AG10803 (cell line): ENCODE measurements at regions not wholly inside any gene's neighbourhood (a gene's known extent, or its start where the extent isn't known, plus 50 kb on each side); places are given as distances from the start of the nearest gene placed in this dataset.

Source experiments
- DNase-seq: peaks from one replicate; pipeline ENCODE4 v3.0.0; 2010; ENCODE audit warnings: low read depth
- H3K4me3 ChIP-seq: 2 replicates; pipeline ENCODE4 v1.5.1; 2011; ENCODE audit warnings: mild to moderate bottlenecking, low read length, control low read depth
- CTCF ChIP-seq: conservative IDR thresholded peaks from 2 replicates; pipeline ENCODE4 v1.5.1; 2011; ENCODE audit warnings: mild to moderate bottlenecking, low read length, control low read depth, inconsistent platforms

GRCh38 chr1:218946147-218946546 lies 227.5 kb upstream of the LYPLAL1 start:
- H3K4me3 ChIP-seq = no peak overlapping the region
- no peak for DNase-seq
- no peak for TF ChIP-seq CTCF

GRCh38 chr1:218948446-218948845 lies 225.2 kb upstream of the LYPLAL1 start:
- no peak overlapping the region for H3K4me3 ChIP-seq
- TF ChIP-seq CTCF = no peak
- DNase-seq = no peak

GRCh38 chr1:218953386-218953785 lies 220.3 kb upstream of the LYPLAL1 start:
- TF ChIP-seq CTCF = no peak
- no peak for DNase-seq
- H3K4me3 ChIP-seq = no peak overlapping the region

GRCh38 chr1:218957971-218958370 lies 215.7 kb upstream of the LYPLAL1 start:
- TF ChIP-seq CTCF = no peak
- DNase-seq = no peak
- no peak overlapping the region for H3K4me3 ChIP-seq

- no peak overlapping the region for H3K4me3 ChIP-seq
- DNase-seq = no peak
- no peak for TF ChIP-seq CTCF
Observed at GRCh38 chr1:218959784-218960183, 213.9 kb upstream of the LYPLAL1 start.

GRCh38 chr1:218964471-218965185 lies 209.1 kb upstream of the LYPLAL1 start:
- no peak for TF ChIP-seq CTCF
- no peak overlapping the region for H3K4me3 ChIP-seq
- DNase-seq = no peak

GRCh38 chr1:218965821-218966220 lies 207.9 kb upstream of the LYPLAL1 start:
- H3K4me3 ChIP-seq = no peak overlapping the region
- DNase-seq = no peak
- TF ChIP-seq CTCF = no peak
